NB4 (cell line): ENCODE measurements at regions not wholly inside any gene's neighbourhood (a gene's known extent, or its start where the extent isn't known, plus 50 kb on each side); places are given as distances from the start of the nearest gene placed in this dataset.

Experiments used
- CTCF ChIP-seq: IDR thresholded peaks from one replicate; pipeline ENCODE4 v1.5.1; 2012; ENCODE audit warnings: low read depth, low read length
- MYC ChIP-seq: IDR thresholded peaks from 2 replicates; pipeline ENCODE4 v1.6.1; 2011; ENCODE audit warnings: low read depth, low read length
- POLR2A ChIP-seq: IDR thresholded peaks from 2 replicates; pipeline ENCODE4 v1.6.1; 2011; ENCODE audit warnings: mild to moderate bottlenecking; ENCODE audit not compliant: insufficient read length; ENCODE audit errors: extremely low read depth

GRCh38 chr18:28541276-28541930, 364.5 kb upstream of the CDH2 start:
- TF ChIP-seq CTCF (no peak), POLR2A (no peak), MYC (no peak)
